SW480 (cell line): ENCODE measurements at regions not wholly inside any gene's neighbourhood (a gene's known extent, or its start where the extent isn't known, plus 50 kb on each side); places are given as distances from the start of the nearest gene placed in this dataset.
"Not testable (repeated sequence)": the region's sequence is repeated elsewhere in the genome, so short reads cannot be mapped to it uniquely, and the experiment has no call there.

Experiments
- DNase-seq: peaks from one replicate; pipeline ENCODE4 v3.0.0-alpha.2; 2016; ENCODE audit warnings: low spot score

DNA sequence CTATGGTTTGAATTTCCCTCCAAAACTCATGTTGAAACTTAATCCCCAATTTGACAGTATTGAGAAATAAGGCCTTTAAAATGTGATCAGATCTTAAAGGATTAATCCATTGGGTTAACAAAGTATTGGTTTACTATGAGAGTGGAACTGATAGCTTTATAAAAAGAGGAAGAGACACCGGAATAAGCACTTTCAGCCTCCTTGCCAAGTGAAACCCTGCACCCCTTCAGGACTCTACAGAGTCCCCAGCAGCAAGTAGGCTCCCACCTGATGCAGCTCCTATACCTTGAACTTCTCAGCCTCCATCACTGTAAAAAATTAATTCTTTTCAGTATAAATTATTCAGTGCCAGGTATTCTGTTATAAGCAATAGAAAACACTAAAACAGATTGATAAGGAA is 348.3 kb downstream of the CGGBP1 start:
- DNase-seq, result no peak

- DNase-seq, result no peak
Measured at GRCh38 chr3:87710028-87710427, 348.8 kb downstream of the CGGBP1 start.

GRCh38 chr3:87706176-87706575 is 352.6 kb downstream of the CGGBP1 start:
- no peak for DNase-seq

DNA sequence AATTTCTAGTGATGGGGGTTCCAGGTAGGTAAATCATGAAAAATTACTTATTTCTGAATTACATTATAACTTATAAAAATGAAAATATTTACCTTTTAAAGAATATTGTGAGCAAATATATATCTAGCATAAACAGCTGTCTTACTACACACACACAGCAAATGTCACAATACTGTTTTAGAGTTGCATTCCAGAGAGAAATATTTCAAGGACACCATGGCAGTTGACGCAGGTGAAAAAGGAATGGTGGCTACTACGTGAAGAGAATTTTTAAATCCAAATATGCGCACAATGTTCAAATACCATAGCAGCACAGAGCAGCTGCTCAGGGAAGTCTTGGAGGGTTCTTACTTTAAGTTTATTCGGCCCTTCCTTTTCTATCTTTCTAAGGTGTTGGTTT is 356.2 kb downstream of the CGGBP1 start:
- DNase-seq, result no peak

- DNase-seq, result no peak
Measured at GRCh38 chr3:87696124-87697013, 362.4 kb downstream of the CGGBP1 start.

- DNase-seq, result no peak
Measured at GRCh38 chr3:87694678-87695077, 364.1 kb downstream of the CGGBP1 start.

DNA sequence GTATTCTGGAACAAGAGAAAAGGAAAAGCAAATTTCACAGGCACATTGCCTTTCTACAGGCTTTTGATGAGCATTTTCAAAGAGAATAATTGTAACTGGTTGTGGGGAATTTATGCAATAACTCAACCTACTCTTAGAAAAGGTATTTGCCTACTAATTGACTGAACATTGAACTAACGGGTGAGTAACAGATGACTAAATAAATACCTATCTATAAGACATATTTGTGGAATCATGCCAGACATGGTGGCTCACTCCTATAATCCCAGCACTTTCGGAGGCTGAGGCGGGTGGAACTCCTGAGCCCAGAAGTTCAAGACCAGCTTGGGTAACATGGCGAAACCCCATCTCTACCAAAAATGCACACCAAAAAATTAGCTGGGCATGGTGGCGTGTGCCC is 367.7 kb downstream of the CGGBP1 start:
- DNase-seq, result no peak

DNA sequence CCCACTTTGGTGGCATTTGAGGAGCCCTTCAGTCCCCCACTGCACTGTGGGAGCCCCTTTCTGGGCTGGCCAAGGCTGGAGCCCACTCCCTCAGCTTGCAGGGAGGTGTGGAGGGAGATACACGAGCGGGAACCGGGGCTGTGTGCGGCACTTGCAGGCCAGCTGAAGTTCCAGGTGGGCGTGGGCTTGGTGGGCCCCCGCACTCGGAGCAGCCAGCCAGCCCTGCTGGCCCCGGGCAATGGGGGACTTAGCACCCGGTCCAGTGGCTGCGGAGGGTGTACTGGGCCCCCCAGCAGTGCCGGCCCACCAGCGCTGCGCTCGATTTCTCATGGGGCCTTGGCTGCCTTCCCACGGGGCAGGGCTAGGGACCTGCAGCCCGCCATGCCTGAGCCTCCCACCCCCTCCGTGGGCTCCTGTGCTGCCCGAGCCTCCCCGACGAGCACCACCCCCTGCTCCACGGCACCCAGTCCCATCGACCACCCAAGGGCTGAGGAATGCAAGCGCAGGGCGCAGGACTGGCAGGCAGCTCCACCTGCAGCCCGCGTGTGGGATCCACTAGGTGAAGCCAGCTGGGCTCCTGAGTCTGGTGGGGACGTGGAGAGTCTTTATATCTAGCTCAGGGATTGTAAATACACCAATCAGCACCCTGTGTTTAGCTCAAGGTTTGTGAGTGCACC is 379.7 kb downstream of the CGGBP1 start:
- DNase-seq, result not testable (repeated sequence)

- DNase-seq, result no peak
Measured at GRCh38 chr3:87674397-87675161, 384.2 kb downstream of the CGGBP1 start.

DNA sequence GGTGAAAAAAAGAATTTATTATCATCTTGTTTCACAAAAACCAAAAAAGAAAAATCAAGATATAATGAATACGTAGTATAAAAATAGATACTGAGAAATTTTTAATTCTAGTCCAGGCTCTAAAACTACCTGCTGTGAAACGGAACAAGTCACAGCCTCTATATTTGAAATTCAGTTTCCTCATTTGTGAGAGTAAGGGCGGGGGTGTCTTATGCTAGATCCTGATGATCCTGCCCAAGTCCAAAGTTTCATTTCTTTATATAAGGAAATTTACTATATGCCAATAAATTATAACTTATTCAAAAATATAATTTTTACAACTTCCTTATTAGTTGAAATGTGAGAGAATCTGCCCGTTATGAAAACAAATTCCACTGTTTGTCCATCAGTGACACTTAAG is 385.7 kb downstream of the CGGBP1 start:
- DNase-seq, result no peak

GRCh38 chr3:87654184-87654583 is 377.8 kb upstream of the POU1F1 start:
- DNase-seq, result no peak

DNA sequence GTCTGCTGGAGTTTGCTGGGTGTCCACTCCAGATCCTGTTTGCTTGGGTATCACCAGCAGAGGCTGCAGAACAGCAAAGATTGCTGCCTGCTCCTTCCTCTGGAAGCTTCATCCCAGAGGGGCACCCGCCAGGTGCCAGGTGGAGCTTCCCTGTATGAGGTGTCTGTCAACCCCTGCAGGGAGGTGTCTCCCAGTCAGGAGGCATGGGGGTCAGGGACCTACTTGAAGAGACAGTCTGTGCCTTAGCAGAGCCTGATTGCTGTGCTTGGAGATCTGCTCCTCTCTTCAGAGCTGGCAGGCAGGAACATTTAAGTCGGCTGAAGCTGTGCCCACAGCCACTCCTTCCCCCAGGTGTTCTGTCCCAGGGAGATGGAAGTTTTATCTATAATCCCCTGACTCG is 376.8 kb upstream of the POU1F1 start:
- not testable (repeated sequence) for DNase-seq

- no peak for DNase-seq
Measured at GRCh38 chr3:87634426-87634825, 358.0 kb upstream of the POU1F1 start.

GRCh38 chr3:87627316-87627715 is 350.9 kb upstream of the POU1F1 start:
- DNase-seq, result no peak

DNA sequence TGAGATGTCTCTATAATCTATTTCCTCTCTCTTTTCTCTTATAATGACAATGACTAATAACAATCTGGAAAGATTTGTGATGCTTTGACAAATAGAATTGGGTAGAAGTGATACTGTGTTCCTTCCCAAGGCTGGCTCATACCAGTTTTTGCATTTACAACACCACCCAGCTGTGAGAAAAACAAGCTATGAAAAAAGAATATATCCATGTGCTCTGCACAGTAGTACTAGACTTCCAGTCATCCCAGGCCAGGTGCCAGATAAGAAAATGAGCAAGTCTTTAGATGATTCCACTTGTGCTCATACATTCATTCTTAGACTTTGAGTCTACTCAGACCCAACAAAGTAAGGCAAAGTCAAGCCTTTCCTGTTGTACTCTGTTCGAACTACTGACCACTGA is 350.2 kb upstream of the POU1F1 start:
- DNase-seq, result no peak

DNA sequence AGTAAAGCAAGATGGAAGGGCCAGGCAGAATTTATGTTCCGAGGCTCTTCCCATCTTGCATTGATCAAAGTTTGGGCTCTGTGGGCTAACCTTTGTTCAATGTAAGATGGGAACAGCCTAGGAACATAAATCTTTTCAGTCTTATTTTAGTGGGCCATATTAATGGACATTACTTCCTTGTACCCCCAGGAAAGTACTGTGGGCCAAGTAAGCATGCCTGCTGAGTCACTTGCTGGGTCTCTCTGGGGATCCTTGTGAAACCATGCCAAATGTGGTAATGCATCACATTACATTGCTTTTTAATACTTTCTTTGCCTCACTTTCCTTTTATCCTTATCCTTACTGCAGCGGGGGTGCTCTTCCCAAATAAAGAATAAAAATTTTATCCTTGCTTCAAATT is 349.5 kb upstream of the POU1F1 start:
- no peak for DNase-seq

DNA sequence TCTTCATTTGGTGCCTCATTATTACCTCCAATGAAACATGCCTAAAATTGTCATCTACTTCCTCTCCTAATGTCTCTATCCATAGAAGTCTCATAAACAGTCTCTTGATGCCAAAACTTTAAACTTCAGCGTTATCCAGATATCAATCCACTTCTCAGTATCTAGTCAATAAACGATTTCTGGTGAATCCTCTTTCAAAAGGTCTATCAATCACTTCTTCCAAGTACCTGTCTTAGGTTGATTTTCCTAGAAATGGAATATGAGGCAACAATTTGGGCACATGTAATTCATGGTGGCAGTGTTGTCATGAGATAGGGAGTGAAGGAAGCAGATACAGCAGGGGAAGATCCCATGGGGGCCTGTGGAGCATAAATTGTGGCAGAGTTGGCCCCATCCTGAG is 348.5 kb upstream of the POU1F1 start:
- no peak for DNase-seq

- DNase-seq, result no peak
Measured at GRCh38 chr3:87621667-87622066, 345.3 kb upstream of the POU1F1 start.

DNA sequence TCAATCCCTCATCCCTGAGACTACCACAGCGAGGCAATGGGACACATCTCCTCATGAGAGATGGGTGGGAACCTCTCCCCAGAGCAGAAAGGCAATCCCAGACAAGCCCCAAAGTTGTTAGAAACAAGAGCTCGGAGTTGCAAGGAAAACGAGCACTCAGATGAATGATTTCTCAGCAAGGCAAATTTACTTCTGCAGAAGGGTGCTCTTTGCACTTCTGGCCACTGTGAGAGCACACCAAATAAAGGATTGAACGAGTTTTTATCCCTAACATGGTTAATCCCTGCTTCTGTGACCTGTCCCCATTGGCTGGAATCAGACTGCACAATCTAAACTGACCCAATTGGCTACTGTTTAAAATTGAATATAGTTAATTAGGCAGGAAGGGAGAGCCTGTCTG is 339.1 kb upstream of the POU1F1 start:
- no peak for DNase-seq

- no peak for DNase-seq
Measured at GRCh38 chr3:87614998-87615397, 338.6 kb upstream of the POU1F1 start.

DNA sequence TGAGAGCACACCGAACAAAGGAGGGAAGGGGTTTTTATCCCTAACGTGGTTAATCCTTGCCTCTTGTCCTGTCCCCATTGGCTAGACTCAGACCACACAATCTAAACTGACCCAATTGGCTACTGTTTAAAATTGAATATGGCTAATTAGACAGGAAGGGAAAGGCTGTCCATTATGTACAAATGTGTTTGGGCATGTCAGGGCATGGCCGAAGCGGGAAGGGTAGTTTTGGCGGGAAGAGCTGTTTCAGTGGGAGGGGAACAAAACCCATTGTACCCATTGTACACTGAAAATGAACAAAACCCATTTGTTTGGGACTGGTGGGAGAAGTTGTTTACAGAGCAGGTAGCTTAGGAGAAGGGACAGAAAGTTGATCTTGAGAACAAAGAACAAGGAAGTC is 330.9 kb upstream of the POU1F1 start:
- DNase-seq, result no peak

GRCh38 chr3:87595798-87596197 is 319.4 kb upstream of the POU1F1 start:
- DNase-seq, result no peak

- no peak for DNase-seq
Measured at GRCh38 chr3:87581240-87581639, 304.9 kb upstream of the POU1F1 start.
